GM12872 (cell line): ENCODE measurements at regions not wholly inside any gene's neighbourhood (a gene's known extent, or its start where the extent isn't known, plus 50 kb on each side); places are given as distances from the start of the nearest gene placed in this dataset.

Experiments used
- CTCF ChIP-seq: IDR thresholded peaks from 3 replicates; pipeline ENCODE4 v1.5.1; 2011; ENCODE audit warnings: low read depth, mild to moderate bottlenecking, low read length, moderate library complexity; ENCODE audit not compliant: insufficient read depth

- TF ChIP-seq CTCF, result no peak
Measured at GRCh38 chrX:6904156-6904555, 243.4 kb upstream of the STS start.

GRCh38 chrX:6898371-6898770 is 249.1 kb upstream of the STS start:
- no peak for TF ChIP-seq CTCF

- TF ChIP-seq CTCF, result no peak
Measured at GRCh38 chrX:6891404-6891803, 256.1 kb upstream of the STS start.

GRCh38 chrX:6890544-6891261 is 256.8 kb upstream of the STS start:
- no peak for TF ChIP-seq CTCF

- TF ChIP-seq CTCF, result no peak
Measured at GRCh38 chrX:6885909-6886308, 261.6 kb upstream of the STS start.

GRCh38 chrX:6885396-6885795 is 262.1 kb upstream of the STS start:
- no peak for TF ChIP-seq CTCF

- TF ChIP-seq CTCF, result no peak
Measured at GRCh38 chrX:6861456-6861855, 286.1 kb upstream of the STS start.
